GM18858 (cell line): ENCODE measurements at regions not wholly inside any gene's neighbourhood (a gene's known extent, or its start where the extent isn't known, plus 50 kb on each side); places are given as distances from the start of the nearest gene placed in this dataset.
"Not testable (repeated sequence)": the region's sequence is repeated elsewhere in the genome, so short reads cannot be mapped to it uniquely, and the experiment has no call there.

ENCODE experiments used
- ATAC-seq: cut with Tn5 transposase; IDR thresholded peaks from one replicate; pipeline ENCODE4 v1.9.1; 2021; ENCODE audit not compliant: unreplicated experiment

DNA sequence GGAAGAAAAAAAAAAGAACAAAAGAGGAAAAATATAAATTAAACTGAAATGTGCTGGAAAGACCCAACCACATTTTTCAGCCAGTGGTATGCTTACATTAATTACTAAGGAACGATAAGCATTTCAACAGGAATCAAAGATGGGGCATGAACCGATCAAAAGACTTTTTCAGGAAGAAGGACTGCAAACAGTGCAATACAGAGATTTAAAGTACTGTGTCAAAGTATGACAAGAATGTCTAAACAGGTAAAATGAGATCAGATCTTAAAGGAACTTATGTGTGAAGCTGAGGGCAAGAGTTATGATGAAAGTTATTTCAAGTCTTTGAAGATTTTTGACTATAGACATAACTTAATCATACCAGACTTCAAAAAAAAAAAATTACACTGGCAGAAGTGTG, 1761.8 kb downstream of the SLITRK5 start:
- no peak for ATAC-seq

DNA sequence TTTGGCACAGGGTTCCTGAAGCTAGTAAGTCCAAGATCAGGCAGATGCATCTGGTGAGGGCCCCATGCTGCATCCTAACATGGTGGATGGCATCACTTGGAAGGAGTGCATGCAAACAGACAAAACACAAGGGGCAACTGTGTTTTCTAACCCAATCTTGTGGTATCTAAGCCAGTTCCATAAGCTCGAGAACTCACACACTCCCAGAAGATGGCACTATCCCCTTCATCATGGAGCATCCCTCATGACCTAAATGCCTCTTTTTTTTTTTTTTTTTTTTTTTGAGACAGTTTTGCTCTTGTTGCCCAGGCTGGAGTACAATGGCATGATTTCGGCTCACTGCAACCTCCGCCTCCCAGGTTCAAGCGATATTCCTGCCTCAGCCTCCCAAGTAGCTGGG, 1763.5 kb downstream of the SLITRK5 start:
- ATAC-seq, result not testable (repeated sequence)

DNA sequence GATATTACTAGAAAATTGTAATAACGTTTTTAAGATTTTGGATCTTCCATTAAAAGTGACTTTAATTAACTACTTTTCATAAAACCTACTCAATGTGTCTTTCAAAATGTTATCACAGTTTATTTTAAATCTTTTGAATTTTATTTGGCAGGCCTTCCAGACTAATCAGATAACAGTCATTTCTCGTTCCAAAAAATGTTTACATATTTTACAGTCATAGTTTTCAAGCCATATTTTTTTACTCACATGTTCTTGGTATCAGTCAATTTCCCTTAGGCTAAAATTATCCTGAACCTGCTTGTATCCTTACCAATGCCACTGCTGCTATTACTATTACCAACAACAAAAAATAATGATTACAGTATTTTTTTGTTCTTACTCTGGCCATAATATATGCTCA, 1783.5 kb downstream of the SLITRK5 start:
- ATAC-seq, result no peak

DNA sequence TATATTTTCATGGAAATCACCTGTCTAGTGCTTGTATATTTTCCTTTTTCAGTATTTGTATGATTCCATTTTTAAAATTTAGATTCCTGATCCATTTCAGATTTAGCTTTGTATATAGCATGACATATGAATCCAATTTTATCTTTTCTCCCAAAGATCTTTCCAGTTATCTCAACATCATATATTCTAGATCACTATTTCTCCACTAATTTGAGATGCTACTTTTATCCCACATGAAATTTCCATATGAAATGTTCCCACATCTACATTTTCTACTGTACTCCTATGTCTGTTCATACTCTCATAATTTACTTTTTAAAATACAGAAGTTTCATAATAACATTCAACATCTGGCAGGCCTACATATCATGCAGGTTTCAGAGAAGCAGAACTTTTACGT, 1784.1 kb downstream of the SLITRK5 start:
- ATAC-seq, result no peak

DNA sequence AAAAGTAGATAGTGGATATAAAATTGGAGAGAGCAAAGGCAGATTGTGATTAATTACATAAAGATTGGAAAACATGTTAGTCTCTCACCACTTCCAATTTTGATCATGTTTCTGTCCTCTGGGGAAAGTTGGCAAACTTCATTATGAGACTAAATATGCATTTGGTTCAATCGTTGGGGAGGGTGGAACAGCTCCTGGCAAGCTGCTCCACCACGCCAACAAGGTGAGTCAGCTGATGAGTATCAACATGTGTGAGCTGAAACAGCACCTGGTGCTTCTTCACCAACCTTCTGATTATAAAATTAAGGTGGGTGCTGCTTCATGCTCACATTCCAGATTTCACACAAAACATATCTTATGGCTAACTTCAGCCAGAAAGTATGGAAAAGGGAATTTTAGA, 1784.6 kb downstream of the SLITRK5 start:
- no peak for ATAC-seq

DNA sequence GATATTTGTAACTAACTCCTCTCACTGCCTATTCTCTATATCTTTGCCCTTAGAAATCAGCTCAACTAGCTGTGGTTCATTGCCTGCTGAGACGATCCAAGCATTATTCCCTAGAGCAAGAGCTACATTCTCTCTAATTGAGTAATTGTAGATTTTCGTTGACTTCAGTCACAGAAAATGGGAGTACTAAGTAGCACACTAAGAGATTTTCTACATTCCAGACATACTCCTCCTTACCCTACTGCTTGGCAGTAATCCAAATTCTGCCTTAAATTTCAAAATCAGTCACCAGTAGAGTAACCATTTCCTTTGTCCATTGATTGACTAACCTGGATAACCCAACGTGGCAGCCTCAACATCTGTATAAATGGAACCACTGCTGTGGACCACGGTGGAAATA, 1786.8 kb downstream of the SLITRK5 start:
- no peak for ATAC-seq

DNA sequence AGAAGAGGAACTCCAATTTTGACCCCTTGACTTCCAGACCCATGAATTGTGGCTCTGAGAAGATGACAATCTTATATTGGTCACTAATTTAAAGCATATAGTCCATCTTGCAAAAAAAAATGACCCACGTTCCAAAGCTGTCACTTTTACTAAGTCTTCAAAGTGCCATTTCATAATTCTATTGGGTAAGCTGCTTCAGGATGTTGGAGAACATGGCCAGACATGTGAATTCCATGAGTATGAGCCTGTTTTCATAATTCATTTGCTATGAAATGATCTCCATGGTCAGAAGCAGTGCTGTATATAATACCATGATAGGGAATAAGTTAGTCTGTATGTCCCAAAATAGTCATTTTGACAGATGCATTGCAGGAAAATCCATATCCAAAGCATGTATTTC, 1787.3 kb downstream of the SLITRK5 start:
- ATAC-seq, result no peak

DNA sequence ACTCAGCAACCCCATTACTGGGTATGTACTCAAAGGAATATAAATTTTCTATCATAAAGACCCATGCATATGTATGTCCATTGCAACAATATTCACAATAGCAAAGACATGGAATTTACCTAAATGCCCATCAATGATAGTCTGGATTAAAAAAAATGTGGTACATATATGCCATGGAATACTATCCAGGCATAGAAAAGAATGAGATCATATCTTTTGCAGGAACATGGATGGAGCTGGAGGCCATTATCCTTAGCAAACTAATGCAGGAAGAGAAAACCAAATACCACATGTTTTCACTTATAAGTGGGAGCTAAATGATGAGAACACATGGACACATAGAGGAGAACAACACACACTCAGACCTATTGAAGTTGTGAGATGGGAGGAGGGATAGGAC, 1789.7 kb downstream of the SLITRK5 start:
- not testable (repeated sequence) for ATAC-seq

DNA sequence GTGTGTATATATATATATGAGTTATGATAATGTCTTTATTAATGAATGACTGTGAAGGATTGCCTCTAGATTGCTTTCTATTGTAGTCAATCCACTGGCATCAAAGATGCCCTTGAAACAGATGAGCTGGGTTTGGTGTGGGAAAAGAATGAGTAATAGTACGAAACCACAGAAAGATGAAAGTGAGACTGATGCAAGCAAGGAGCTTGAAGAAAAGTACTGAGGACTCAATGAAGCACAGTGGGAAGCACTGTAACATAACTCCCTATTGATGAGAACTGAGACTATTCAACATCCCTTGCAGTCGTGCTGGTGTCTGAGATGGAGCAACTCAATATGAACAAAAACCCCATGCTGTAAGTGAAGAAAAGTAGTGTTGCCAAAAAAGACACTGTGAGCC, 1794.2 kb downstream of the SLITRK5 start:
- ATAC-seq, result peak; percentile 84

DNA sequence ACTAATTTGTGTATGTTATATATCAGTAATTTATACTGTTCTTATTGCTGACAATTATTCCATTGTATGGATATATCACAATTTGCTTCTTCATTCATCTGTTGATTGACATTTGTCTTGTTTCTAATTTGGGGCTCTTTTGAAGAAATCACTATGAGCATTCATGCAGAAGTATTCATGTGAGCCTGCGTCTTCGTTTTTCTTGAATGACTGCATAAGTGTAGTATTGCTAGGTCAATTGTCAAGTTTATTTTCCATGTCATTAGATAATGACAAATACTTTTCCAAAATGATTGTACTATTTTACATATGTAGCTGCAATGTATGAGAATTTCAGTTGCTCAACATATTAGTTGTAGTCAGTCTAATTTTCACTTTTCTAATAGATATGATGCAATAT, 1796.9 kb downstream of the SLITRK5 start:
- ATAC-seq, result no peak

DNA sequence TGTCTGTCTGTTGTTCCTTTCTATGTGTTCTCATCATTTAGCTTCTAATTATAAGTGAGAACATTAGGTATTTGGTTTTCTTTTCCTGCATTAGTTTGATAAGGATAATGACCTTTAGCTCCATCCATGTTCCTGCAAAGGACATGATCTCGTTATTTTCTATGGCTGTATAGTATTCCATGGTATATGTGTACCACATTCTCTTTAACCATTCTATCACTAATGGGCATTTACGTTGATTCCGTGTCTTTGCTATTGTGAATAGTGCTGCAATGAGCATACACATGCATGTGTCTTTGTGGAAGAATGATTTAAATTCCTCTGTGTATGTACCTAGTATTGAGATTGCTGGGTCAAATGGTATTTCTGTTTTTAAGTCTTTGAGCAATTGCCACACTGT, 1799.7 kb downstream of the SLITRK5 start:
- no peak for ATAC-seq

DNA sequence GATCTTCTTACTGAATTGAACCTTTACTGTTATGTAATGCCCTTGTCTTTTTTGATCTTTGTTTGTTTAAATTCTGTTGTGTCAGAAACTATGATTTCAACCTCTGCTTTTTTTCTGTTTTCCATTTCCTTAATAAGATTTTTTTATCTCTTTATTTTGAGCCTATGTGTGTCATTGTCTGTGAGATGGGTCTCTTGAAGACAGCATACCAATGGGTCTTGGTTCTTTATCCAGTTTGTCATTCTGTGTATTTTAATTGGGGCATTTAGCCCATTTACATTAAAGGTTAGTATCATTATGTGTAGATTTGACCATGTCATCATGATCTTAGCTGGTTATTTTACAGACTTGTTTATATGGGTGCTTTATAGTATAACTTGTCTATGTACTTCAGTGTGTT, 1803.3 kb downstream of the SLITRK5 start:
- no peak for ATAC-seq

DNA sequence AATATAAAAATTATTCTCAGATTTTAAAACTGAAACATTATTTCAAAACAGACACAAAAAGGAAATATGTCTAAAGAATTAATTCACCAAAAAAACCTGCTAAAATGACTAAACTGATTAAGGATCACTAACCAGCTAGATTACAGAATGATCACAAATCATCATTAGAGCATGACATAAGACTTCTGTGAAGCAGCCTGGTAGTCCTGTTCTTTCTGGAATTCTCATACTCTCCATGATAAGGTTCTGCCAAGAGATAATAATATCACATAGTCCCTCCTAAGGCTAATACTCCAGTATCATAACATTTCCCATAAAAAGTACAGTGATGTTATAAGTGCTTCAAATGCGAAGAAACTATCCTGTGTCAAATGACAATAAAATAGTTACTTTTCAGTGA, 1814.9 kb downstream of the SLITRK5 start:
- no peak for ATAC-seq

DNA sequence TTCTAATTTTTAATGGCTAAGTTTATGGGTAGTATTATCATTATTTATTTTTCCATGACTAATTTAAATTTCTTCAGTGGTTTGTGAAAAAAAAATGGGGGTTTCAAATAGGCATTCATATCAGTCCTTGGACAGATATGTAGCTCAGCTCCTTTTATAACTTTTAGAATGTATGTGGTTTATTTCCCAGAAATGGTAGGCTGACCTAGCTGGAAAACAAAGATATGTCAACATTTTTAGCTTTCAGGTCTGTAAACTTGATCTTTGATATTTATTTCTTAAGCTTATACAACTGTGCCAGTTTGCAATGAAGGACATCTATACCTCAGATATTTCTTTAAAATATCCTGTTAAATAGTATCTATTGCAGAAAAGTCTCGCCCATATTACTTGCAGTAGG, 1815.5 kb downstream of the SLITRK5 start:
- ATAC-seq, result no peak

DNA sequence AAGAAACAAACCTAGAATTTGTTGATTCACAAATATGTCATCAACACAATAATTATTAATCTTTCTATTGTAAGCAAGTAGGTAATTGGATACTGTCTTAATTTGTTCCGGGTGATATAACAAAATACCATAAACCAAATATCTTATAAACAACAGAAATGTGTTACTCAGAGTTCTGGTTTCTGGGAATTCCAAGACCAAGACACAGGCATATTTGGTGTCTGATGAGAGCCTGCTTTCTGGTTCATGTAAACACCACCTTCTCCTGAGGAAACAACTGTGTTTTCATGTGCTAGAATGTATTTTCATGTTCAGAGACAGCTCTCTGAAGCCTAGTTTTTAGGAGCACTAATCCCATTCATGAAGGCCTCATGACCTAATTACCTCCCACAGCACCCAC, 1819.5 kb downstream of the SLITRK5 start:
- no peak for ATAC-seq

DNA sequence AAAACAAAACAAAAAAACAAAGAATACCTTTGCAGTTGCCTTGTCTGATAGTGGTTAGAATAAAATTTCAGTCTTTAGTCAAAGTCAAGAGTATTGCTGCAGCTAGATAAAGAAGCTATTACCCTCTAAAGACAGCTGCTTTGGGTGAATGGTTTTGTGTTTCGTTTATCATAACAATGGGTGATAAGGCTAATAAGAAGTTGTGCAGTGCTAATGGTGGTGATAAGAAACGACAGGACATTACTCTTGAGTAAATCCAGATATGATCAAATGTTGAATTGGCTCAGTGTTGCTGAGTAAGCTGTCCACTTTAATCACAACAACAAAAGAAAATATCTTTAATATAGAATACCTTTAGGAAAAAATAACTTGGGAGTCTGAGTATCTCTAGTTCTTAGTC, 1825.3 kb downstream of the SLITRK5 start:
- ATAC-seq, result no peak

DNA sequence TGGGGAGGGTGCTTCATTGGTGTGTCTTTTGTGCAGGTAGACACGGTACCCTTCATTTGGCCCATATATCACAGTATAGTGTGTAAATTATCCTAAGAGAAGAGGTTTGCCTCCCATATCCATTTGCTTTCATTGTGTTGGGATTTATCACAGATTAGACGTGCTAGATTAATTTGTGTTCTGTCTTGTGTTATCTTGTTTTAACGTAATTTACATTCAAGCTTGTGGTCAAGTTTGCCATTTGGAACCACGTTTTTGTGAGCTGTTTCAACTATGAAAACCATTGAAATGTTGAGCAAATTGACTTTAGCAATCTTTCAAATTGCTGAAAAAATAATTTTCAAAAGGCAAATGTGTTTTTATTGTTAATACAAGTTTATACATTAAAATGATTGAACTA, 1826.5 kb downstream of the SLITRK5 start:
- no peak for ATAC-seq

DNA sequence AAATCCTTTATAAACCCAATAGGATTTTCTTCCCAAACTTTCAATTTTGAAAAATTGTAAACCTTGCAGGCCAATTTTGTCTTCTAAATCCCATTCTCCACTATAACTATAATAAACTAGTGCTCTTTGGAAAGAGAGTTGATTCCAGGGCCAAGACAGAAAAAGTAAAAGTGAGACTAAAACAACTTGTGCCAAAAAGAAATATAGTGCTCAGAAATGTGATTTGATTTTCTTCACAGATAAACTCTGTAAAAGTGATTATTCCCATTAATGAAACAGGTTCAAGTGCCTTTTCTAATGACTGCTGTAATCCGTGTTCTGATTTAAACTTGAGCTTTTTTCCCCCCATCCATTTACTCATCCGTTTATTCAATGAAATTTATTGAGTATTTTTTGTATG, 1831.1 kb downstream of the SLITRK5 start:
- ATAC-seq, result no peak

DNA sequence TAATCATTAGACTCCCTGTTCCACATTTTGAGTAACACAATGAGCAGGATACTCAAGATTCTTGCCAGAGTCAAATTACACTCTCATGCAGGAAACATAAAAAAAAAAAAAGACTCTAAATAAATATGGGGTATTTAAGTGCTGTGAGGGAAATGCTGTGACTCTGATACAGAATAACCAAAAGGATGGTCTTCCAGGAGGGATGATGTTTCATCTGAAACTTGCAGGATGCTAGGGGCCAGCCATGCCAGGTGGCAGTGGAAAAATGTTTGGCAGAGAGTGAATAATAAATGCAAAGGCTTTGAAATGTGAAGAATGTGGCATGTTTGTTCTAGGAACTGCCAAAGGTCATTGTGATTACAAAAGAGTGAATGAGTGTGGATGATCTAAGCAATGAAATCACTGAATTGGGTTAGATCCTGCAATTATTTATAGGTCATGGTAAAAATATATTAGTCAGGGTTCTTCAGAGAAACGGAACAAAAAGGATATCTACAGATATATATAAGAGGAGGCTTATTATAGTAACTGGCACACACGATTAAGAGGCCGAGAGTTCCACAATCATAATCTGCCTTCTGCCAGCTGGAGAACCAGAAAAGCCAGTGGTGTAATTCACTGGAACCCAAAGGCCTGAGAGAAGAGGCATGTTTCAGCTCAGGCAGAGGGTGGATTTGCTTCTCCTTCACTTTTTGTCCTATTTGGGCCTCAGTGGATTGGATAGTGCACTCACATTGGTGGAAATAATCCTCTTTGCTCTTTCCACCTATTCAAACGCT, 1832.8 kb upstream of the MIR17HG start:
- no peak for ATAC-seq

DNA sequence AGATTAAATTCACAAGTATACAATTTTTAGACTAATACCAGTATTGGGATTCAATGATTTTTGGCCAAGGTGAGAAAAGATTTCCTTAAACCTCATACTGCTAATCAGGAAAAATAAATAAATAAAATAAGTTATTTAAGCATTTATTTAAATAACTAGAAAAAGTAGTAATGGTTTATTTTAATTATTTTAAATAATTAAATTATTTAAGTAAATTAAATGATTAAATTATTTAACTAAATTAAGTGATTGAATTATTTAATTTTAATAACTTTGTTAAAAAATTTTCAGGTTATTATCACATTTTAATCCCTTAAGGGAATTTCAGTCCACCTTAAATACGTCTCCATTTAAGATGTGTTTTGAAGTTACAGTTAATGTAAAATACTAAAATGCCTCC, 1831.5 kb upstream of the MIR17HG start:
- ATAC-seq, result no peak

DNA sequence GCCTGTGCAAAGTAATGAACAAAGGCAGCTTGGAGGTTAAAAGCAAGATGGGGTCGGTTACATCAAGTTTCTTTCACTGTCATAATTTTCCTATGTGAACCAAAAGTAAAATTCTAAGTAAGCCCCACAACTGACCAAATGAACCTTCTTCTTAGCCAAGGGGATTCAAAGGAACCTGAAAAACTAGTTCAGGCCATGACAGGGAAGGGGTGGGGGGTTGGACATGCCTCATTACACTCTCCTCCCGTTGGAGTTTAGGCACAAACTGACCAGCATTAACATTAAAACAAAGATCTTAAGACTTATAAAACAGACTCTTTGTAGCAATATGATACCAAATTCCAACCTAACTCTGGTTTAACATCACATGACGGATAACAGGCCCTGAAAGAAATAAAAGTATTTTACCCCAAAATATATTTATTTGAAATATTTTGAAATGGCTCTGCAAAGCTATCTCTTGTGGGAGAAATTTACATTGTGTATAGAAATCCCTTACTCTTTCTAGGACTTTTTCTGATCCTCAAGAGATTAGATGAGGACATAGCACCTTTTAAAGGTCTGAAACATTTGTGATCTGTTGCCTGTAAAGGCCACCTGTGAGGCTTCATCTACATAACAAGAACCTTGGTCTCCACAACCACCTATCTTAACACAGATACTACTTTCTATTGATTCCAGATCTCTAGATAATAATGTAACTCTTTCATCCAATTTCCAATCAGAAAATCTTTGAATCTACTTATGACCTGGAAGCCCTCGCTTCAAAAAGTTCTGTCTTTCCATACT, 1829.0 kb upstream of the MIR17HG start:
- no peak for ATAC-seq

DNA sequence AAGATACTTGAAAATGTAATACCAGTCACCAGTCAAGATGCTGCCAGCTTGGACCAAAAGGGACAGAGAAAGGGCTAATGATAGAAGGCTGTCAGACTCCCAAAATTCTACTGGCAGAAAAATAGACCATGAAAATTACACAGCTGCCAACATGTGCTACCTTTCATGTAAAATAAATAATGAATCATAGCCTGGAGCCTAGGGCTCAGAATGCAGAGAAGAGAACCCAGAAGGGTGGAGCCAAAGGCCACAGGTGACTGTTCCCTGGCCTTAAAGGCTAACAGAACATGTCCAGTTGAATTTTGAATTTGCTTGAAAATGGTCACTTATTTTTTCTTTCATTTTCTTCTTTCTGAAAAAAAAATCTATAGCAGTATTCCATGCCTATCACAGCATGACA, 1827.0 kb upstream of the MIR17HG start:
- no peak for ATAC-seq

DNA sequence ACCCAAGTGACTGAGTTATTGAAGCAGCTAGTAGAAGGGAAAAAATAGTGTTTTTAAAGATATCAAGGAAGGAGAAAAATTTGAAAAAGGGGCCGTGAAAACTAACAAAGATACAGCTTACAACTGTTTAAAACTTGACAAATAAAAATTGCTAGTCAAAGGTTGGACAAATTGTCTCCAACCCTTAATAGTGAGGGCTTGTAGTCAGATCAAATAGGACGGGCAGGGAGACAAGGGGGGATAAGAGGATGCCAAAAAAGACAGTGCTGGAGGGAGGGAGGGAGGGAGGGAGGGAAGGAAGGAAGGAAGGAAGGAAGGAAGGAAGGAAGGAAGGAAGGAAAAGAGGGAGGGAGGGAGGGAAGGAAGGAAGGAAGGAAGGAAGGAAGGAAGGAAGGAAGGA, 1825.8 kb upstream of the MIR17HG start:
- ATAC-seq, result not testable (repeated sequence)
